BE2C (cell line): ENCODE measurements at regions not wholly inside any gene's neighbourhood (a gene's known extent, or its start where the extent isn't known, plus 50 kb on each side); places are given as distances from the start of the nearest gene placed in this dataset.
"Not testable (repeated sequence)": the region's sequence is repeated elsewhere in the genome, so short reads cannot be mapped to it uniquely, and the experiment has no call there.

ENCODE experiments used
- DNase-seq: peaks from one replicate; pipeline ENCODE4 v3.0.0-alpha.2; 2020
- H3K27me3 ChIP-seq: fragments of 250-450 bp; sonication (Bioruptor Pico); 2 replicates; pipeline ENCODE4 v1.5.1; 2020; ENCODE audit warnings: mild to moderate bottlenecking
- H3K36me3 ChIP-seq: fragments of 250-450 bp; sonication (Bioruptor Pico); 2 replicates; pipeline ENCODE4 v1.5.1; 2020; ENCODE audit warnings: mild to moderate bottlenecking
- H3K4me1 ChIP-seq: fragments of 250-450 bp; sonication (Bioruptor Pico); 2 replicates; pipeline ENCODE4 v1.5.1; 2020
- H3K4me3 ChIP-seq: 2 replicates; pipeline ENCODE4 v1.5.1; 2011; ENCODE audit warnings: low read depth, low read length
- H3K9me3 ChIP-seq: fragments of 250-450 bp; sonication (Bioruptor Pico); 2 replicates; pipeline ENCODE4 v1.5.1; 2020
- TF ChIP-seq, protein P1 (sequence below): IDR thresholded peaks from 2 replicates; pipeline ENCODE4 v1.5.1; 2012; ENCODE audit warnings: mild to moderate bottlenecking, low read depth, low read length

DNA sequence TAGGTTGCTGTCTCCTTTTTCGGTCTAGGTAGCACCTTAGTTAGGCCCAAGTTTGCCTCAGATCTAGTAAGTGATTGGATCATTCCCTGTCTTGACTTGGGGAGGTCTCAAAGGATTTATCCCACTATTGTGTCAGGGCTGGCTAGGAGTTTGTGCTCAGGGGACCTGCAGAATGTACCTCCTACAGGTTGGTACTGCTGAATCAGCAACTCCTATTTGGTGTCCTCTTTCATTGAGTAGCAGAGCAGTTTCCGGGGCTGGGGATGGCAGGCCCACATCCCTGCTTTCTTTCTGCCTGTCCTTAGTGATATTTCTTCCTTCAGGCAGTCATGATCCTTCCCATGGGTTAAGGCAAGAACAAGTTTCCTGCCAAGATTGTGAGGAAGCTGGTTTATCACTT, 192.9 kb upstream of the CCNH start:
- no peaks in the 10 kb centered on the region for H3K36me3 ChIP-seq
- H3K4me3 ChIP-seq, result no peak overlapping the region
- no peaks in the 10 kb centered on the region for H3K9me3 ChIP-seq
- H3K4me1 ChIP-seq, result no peaks in the 10 kb centered on the region
- H3K27me3 ChIP-seq, result no peaks in the 10 kb centered on the region
- no peak for DNase-seq
- TF ChIP-seq, protein P1, sequence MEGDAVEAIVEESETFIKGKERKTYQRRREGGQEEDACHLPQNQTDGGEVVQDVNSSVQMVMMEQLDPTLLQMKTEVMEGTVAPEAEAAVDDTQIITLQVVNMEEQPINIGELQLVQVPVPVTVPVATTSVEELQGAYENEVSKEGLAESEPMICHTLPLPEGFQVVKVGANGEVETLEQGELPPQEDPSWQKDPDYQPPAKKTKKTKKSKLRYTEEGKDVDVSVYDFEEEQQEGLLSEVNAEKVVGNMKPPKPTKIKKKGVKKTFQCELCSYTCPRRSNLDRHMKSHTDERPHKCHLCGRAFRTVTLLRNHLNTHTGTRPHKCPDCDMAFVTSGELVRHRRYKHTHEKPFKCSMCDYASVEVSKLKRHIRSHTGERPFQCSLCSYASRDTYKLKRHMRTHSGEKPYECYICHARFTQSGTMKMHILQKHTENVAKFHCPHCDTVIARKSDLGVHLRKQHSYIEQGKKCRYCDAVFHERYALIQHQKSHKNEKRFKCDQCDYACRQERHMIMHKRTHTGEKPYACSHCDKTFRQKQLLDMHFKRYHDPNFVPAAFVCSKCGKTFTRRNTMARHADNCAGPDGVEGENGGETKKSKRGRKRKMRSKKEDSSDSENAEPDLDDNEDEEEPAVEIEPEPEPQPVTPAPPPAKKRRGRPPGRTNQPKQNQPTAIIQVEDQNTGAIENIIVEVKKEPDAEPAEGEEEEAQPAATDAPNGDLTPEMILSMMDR, result no peak

DNA sequence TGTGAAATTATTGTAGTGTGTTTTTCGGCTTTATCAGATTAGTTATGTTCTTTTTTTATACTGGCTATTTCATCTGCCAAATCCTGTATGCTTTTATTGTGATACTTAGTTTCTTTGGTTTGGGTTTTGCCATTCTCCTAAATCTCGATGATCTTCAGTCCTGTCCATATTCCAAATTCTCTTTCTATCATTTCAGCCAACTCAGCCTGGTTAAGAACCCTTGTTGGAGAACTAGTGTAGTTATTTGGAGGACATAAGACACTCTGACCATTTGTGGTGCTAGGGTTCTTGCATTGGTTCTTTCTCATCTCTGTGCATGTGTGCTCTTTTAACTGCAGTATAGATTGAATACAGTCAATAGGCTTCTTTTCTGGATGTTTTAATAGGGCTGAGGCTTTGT, 187.0 kb upstream of the CCNH start:
- Histone ChIP-seq H3K27me3 (no peaks in the 10 kb centered on the region), H3K4me1 (no peaks in the 10 kb centered on the region), H3K36me3 (no peaks in the 10 kb centered on the region), H3K9me3 (no peaks in the 10 kb centered on the region), H3K4me3 (no peak overlapping the region)
- no peak for DNase-seq
- TF ChIP-seq, protein P1, result no peak

DNA sequence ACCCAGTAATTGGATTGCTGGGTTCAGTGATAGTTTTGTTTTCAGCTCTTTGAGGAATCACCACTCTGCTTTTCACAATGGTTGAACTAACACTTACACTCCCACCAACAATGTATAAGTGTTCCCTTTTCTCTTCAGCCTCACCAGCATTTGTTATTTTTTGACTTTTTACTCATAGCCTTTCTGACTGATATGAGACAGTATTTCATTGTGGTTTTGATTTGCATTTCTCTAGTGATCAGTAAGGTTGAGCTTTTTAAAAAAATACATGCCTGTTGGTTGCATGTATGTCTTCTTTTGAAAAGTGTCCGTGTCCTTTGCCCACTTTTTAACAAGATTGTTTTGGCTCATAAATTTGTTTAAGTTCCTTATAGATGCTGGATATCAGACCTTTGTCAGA, 185.7 kb upstream of the CCNH start:
- TF ChIP-seq, protein P1, result no peak
- no peaks in the 10 kb centered on the region for H3K9me3 ChIP-seq
- H3K4me3 ChIP-seq, result no peak overlapping the region
- no peaks in the 10 kb centered on the region for H3K27me3 ChIP-seq
- DNase-seq, result no peak
- H3K4me1 ChIP-seq, result no peaks in the 10 kb centered on the region
- no peaks in the 10 kb centered on the region for H3K36me3 ChIP-seq

DNA sequence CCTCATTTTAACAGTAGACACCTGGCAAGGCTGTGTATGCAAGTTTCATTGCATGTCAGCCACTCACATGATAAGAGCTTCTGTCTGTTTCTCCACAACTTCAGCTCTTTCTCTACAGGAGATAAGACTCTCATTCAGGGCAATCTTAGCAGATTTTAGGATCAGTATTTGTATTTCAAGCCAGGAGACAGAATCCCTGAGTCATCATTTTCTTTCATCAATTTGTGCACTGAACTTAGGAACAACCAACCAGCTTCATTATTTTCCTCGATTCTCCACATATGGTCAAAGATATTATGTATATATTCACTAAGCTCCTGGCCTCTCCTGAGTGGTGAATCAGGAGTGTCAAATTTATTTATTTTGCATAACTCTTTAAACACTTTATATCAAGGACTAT, 181.8 kb upstream of the CCNH start:
- TF ChIP-seq, protein P1, result no peak
- Histone ChIP-seq H3K4me1 (no peaks in the 10 kb centered on the region), H3K4me3 (no peak overlapping the region), H3K36me3 (no peaks in the 10 kb centered on the region), H3K9me3 (no peaks in the 10 kb centered on the region), H3K27me3 (no peaks in the 10 kb centered on the region)
- no peak for DNase-seq

DNA sequence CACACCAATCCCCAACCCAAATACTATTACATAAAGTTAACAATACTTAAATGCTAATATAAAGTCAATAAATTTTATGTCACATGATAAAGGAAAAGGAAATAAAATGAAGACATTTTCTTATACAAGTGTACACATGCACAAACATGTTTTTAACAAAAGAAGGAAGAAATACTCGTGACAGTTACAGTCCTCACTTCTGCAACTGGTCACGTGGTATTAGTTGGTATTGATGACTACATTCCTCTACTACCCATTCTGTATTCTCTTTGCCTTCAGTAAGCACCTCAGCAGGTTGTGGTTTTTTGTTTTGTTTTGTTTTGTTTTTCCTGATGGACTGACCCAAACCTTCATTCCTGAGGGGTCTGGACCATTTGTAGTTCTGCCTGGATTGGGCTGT, 176.9 kb upstream of the CCNH start:
- no peak for DNase-seq
- Histone ChIP-seq H3K36me3 (no peaks in the 10 kb centered on the region), H3K4me1 (no peaks in the 10 kb centered on the region), H3K9me3 (no peaks in the 10 kb centered on the region), H3K27me3 (no peaks in the 10 kb centered on the region), H3K4me3 (no peak overlapping the region)
- TF ChIP-seq, protein P1, result no peak

DNA sequence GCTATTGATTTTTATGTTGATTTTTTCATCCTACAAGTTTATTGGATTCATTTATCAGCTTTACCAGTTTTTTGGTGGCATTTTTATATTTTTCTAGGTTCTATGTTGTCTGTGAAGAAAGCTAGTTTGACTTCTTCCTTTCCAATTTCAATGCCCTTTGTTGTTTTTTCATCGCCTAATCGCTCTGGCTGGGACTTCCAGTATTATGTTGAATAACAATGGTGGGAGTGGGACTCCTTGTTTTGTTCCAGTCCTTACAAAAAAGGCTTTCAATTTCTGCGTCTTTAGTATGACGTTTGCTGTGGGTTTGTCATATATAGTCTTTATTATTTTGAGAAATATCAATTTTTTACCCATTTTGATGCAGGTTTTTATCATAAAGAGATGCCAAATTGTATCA, 175.6 kb upstream of the CCNH start:
- no peaks in the 10 kb centered on the region for H3K4me1 ChIP-seq
- no peaks in the 10 kb centered on the region for H3K36me3 ChIP-seq
- H3K4me3 ChIP-seq, result no peak overlapping the region
- TF ChIP-seq, protein P1, result no peak
- no peaks in the 10 kb centered on the region for H3K27me3 ChIP-seq
- no peak for DNase-seq
- H3K9me3 ChIP-seq, result no peaks in the 10 kb centered on the region

DNA sequence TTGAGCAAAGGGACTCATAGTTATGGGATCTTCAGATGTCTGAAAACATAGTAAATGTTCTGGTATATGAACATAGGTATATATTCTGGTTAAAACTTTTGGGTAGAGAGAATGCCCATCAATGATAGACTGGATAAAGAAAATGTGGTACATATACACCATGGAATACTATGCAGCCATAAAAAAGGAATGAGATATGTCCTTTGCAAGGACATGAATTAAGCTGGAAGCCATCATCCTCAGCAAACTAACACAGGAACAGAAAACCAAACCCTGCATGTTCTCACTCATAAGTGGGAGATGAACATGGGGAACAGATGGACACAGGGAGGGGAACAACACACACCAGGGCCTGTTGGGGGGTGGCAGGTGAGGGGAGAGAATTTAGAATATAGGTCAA, 171.0 kb upstream of the CCNH start:
- not testable (repeated sequence) for H3K27me3 ChIP-seq, H3K4me1 ChIP-seq, H3K9me3 ChIP-seq, DNase-seq, H3K36me3 ChIP-seq, H3K4me3 ChIP-seq
